Right ventricle myocardium inferior (tissue), 1 donor: ENCODE measurements at regions not wholly inside any gene's neighbourhood (a gene's known extent, or its start where the extent isn't known, plus 50 kb on each side); places are given as distances from the start of the nearest gene placed in this dataset.
"Not testable (repeated sequence)": the region's sequence is repeated elsewhere in the genome, so short reads cannot be mapped to it uniquely, and the experiment has no call there.

Experiments used
- ATAC-seq: fragments of 200-7000 bp; cut with Tn5 transposase; one replicate; pipeline ENCODE4 v1.9.1; 2020; ENCODE audit warnings: mild to moderate bottlenecking, moderate library complexity
- DNase-seq: peaks from one replicate; pipeline ENCODE4 v3.0.0; 2021; ENCODE audit errors: missing footprints
- intact Hi-C: fragments of 100-400 bp; cut with DNase I; formaldehyde crosslinking; loops from one replicate; pipeline ENCODE4 v1.11.0; 2022
- donor health status: DM: no; HTN: yes; CAD: no; lungs with severe emphysema.

DNA sequence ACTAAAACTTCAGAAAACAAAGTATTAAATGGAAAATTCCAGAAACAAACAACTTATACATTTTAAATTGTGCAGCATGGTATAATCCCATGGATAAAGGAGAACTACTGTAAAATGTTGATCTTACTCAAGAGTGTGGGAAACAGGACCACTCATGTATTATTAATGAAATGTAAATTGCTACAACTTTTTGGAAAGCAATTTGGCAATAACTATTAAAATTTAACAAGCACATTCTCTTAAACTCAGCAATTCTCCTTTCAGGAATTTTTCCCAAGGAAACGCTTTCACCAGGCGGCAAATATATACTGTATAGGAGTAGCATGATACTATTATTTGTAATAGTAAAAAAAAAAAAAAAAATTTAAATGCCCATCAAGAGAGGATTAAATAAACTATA, 284.5 kb upstream of the AMIGO2 start:
- intact Hi-C loops = loop anchor here (5.0 kb wide), 1 partner anchor 47 kb away; no protein-coding TSS in a partner anchor
- DNase-seq (no peak), ATAC-seq (no peak)

DNA sequence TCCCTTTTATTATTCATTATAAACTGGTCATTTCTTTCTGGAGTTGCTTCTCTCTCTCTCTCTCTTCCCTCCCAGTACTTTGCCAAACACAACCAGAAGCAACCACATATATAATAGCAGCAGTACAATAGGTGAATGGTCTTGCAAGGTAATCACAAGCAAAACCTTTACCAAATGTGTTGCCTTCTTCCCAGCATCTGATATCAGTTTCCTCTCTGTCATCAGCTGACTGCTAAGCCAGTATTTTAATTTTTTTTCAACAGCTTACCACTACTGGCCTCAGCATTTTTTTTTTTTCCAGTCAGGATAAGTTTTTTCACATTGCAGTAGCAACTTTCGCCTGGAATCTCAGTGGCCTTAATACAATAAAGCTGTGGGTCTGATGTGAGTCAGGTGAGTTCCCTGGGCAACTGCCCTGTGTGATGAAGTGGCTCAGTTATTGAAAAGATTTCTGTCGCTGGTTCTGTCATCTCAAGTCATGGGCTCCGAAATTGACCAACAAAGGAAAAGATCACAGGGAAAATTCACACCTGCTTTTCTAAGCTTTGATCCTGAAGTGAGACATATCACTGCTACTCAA, 282.5 kb upstream of the AMIGO2 start:
- ATAC-seq = no peak
- intact Hi-C loops = loop anchor here (5.0 kb wide), 1 partner anchor 45 kb away; no protein-coding TSS in a partner anchor
- DNase-seq = no peak

GRCh38 chr12:47361389-47362021, 281.7 kb upstream of the AMIGO2 start:
- intact Hi-C loops = loop anchor here (5.0 kb wide), 1 partner anchor 44 kb away; no protein-coding TSS in a partner anchor

GRCh38 chr12:47360771-47361388, 281.1 kb upstream of the AMIGO2 start:
- peak; percentile 56 for ATAC-seq
- intact Hi-C loops = loop anchor here (5.0 kb wide), 1 partner anchor 44 kb away; no protein-coding TSS in a partner anchor
- no peak for DNase-seq

More at GRCh38 chr12:47361389-47362021, 281.7 kb upstream of the AMIGO2 start:
- DNase-seq (no peak), ATAC-seq (peak; percentile 62)

DNA sequence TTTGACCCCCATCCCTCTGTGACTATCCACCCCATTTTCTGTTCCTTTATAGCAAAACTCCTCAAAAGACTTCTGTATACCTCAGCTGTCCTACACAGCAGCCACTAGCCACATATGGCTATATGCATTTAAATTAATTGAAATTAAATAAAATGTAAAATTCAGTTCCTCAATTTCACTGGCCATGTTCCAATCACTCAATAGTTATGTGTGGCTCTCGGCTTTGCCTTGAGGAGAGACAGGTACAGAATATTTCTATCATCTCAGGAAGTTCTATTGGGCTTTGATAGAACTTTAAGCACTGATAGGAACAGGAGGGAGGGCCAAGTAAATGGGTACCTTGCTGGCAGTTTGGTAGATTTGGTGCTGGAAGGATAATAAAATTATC, 280.3 kb upstream of the AMIGO2 start:
- ATAC-seq (no peak), DNase-seq (no peak)
- intact Hi-C loops = loop anchor here (5.0 kb wide), 1 partner anchor 43 kb away; no protein-coding TSS in a partner anchor

DNA sequence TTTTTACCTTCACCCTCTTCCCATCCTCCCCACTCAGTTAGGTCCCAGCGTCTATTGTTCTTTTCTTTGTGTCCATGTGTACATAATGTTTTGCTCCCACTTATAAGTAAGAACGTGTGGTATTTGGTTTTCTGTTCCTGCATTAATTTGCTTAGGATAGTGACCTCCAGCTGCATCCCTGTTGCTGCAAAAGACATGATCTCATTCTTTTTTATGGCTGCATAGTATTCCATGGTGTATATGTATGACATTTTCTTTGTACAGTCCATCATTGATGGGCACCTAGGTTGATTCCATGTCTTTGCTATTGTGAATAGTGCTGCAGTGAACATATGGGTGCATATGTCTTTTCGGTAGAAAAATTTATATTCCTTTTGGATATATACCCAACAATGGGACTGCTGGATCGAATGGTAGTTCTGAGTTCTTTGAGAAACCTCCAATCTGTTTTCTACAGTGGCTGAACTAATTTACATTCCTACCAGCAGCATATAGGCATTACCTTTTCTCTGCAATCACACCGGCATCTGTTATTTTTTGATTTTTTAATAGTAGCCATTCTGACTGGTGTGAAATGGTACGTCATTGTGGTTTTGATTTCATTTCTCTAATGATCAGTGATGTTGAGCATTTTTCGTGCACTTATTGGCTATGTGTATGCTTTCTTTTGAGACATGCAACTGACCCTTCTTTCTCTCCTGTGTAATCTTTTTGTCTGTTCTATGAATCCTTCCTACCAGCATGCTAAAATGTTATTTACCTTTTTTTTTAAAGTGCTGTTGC, 279.7 kb upstream of the AMIGO2 start:
- intact Hi-C loops = loop anchor here (5.0 kb wide), 1 partner anchor 42 kb away; no protein-coding TSS in a partner anchor
- DNase-seq (no peak), ATAC-seq (no peak)

GRCh38 chr12:47357006-47357405, 277.2 kb upstream of the AMIGO2 start:
- intact Hi-C loops, DNase-seq, ATAC-seq: not testable (repeated sequence)

DNA sequence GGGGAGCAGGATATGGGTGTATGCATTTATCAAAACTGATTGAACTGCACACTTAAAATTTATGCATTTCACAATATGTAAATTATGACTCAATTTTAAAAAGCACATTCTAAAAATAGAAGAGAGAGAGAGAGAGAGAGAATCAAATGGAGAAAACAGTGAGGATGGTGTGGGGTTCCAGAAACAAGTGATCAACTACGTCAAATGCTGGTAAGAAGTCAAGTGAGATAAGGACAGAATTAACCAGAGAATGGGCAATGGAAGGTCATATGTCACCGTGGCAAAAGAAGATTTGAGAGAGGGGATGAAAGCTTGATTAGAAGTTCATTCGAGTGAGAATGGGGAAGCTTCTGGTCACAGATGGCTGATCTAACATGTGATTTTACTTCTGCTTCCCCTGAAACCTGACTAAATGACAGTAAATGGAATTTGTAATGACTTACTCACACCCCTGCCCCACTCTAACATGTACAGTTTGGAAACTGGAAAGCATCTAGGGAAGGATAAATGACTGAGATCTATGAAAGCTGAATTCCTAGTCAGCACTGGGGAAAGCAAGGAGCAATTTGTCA, 276.5 kb upstream of the AMIGO2 start:
- intact Hi-C loops = no loop called here
- peak; percentile 31 for ATAC-seq
- DNase-seq = no peak

- intact Hi-C loops = no loop called here
- no peak for DNase-seq
- ATAC-seq = no peak
Observed at GRCh38 chr12:47353508-47353907, 273.7 kb upstream of the AMIGO2 start.

GRCh38 chr12:47352067-47352466, 272.3 kb upstream of the AMIGO2 start:
- intact Hi-C loops = no loop called here
- DNase-seq (no peak), ATAC-seq (no peak)

DNA sequence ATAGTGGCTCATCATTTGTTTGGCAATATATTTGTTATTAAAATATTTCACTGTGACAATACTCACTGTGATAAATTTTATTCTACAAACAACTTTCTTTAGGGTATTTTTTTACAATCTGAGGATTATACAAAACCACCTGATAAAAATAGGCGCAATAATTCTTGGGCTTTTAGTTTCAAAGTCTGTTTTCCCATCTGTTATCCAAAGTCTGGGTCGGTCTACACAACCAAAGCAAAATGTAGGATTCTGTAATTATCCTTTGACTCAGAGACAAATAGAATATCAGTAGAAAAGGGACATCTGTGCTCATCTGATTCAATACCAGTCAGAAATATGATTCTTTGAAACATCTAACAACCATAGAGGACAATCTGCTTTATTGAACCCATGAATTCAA, 271.8 kb upstream of the AMIGO2 start:
- no peak for DNase-seq
- ATAC-seq = no peak
- intact Hi-C loops = no loop called here

DNA sequence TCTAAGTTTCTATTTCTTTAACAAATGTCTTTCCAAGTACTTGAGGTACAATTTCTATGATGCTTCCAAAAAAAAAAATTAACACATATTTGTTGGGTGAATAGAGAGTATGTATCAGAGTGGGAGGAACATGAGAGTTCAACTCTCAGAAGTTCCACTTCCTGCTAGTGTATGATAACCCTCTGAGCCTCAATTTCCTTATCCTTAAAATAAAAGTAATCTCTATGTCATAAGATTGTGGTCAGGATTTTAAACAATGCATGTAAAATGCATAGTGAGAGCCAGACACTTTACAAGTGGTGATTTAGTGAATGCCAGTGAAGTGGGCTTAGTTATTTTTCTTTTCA, 270.3 kb upstream of the AMIGO2 start:
- intact Hi-C loops = no loop called here
- ATAC-seq (no peak), DNase-seq (no peak)

- ATAC-seq (no peak), DNase-seq (no peak)
- intact Hi-C loops = no loop called here
Observed at GRCh38 chr12:47349137-47350061, 269.6 kb upstream of the AMIGO2 start.

- DNase-seq = no peak
- intact Hi-C loops = no loop called here
- no peak for ATAC-seq
Observed at GRCh38 chr12:47348206-47348605, 268.4 kb upstream of the AMIGO2 start.

- intact Hi-C loops = no loop called here
- ATAC-seq = peak; percentile 67
- DNase-seq = no peak
Observed at GRCh38 chr12:47346251-47347019, 266.7 kb upstream of the AMIGO2 start.

GRCh38 chr12:47343684-47344567, 264.2 kb upstream of the AMIGO2 start:
- ATAC-seq = no peak
- intact Hi-C loops = no loop called here
- no peak for DNase-seq
